ENCODE measurements at regions not wholly inside any gene's neighbourhood (a gene's known extent, or its start where the extent isn't known, plus 50 kb on each side); places are given as distances from the start of the nearest gene placed in this dataset.

GRCh38 chr11:106514706-106515105 lies 437.2 kb downstream of the AASDHPPT start:
- TF ChIP-seq NKRF (IDR thresholded peaks at IDR 0.05; ENCODE audit: borderline replicate concordance) (no peak), SRF (CRISPR knock-in tag; IDR thresholded peaks at IDR 0.05) (no peak), PCBP2 (IDR thresholded peaks at IDR 0.05; ENCODE audit: low read depth, low read length, poor library complexity, severe bottlenecking) (no peak), NFE2 (IDR thresholded peaks at IDR 0.05; ENCODE audit: low read depth) (no peak), MYNN (IDR thresholded peaks at IDR 0.05) (no peak), MYNN (CRISPR knock-in tag; IDR thresholded peaks at IDR 0.05) (no peak), MEF2A (IDR thresholded peaks at IDR 0.05; ENCODE audit: control insufficient read depth, low read depth, low read length) (no peak), GATAD2A (IDR thresholded peaks at IDR 0.05) (no peak), ZNF124 (CRISPR knock-in tag; IDR thresholded peaks at IDR 0.05) (no peak), CTCF (IDR thresholded peaks at IDR 0.05 in 2 of 3, conservative IDR thresholded peaks at IDR 0.05 in 1 of 3; ENCODE audit: insufficient read depth in 2 of 3, low read depth in 1 of 3, low read length in 3 of 3) (no peak), GABPB1 (CRISPR knock-in tag; IDR thresholded peaks at IDR 0.05) (no peak), CREBBP (IDR thresholded peaks at IDR 0.05; ENCODE audit: low read depth, low read length) (no peak), PRDM10 (IDR thresholded peaks at IDR 0.05; ENCODE audit: partially characterized antibody) (no peak)

Measured in K562 (cell line).